ENCODE measurements at regions not wholly inside any gene's neighbourhood (a gene's known extent, or its start where the extent isn't known, plus 50 kb on each side); places are given as distances from the start of the nearest gene placed in this dataset.

DNA sequence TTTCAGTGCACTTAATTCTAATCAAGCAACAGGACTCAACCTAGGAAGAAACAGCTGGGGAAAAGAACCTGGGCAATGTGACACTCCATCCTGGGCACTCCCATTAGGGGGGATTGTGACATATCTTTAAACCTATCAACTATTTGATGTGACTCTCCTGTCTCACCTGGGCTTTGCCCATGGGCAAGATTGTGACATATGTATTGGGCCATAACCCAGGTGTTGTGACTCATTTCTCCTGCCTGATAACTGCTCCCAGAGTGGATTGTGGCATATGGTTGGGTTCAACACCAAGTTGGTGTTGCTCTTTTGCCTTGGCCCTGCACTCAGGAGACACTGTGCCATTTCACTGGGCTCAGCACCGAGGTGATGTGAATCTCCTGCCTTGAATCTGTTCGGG, 82.6 kb downstream of the ZNF723 start:
- H3K4me1 ChIP-seq (ENCODE audit: control insufficient read depth, insufficient read depth, low read length) = no peaks in the 10 kb centered on the region
- no peak overlapping the region for H3K27ac ChIP-seq (ENCODE audit: low read depth, low read length)
- H3K27me3 ChIP-seq (ENCODE audit: control insufficient read depth, insufficient read depth, low read length) = no peaks in the 10 kb centered on the region
- H3K4me3 ChIP-seq (ENCODE audit: low read depth, low read length) = no peak overlapping the region
- H3K36me3 ChIP-seq (ENCODE audit: control insufficient read depth, insufficient read depth, low read length) = no peaks in the 10 kb centered on the region
- no peak overlapping the region for H3K9ac ChIP-seq (ENCODE audit: low read depth, low read length)
- peaks cover 73% of the 10 kb centered on the region for H3K9me3 ChIP-seq (ENCODE audit: control insufficient read depth, insufficient read depth, low read length)

DNA sequence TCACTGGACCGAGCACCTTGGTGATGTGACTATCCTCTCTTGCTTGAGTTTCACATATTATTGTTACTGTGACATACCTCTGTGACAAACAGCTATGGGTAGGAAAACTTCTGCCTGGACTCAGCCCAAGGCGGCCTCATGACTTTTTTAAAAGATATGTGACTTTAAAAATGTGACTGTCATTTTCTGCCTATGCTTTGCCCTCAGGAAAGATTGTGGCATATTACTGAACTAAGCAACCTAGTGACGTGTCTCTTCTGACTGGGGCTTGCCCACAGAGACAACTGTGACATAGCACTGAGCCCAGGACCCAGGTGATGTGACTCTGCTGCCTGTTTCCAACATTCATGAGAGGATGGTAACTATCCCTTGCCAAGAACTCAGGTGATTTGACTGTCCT, 84.8 kb downstream of the ZNF728 start:
- peaks cover 75% of the 10 kb centered on the region for H3K9me3 ChIP-seq (ENCODE audit: control insufficient read depth, insufficient read depth, low read length)
- no peaks in the 10 kb centered on the region for H3K27me3 ChIP-seq (ENCODE audit: control insufficient read depth, insufficient read depth, low read length)
- no peak overlapping the region for H3K4me3 ChIP-seq (ENCODE audit: low read depth, low read length)
- no peaks in the 10 kb centered on the region for H3K36me3 ChIP-seq (ENCODE audit: control insufficient read depth, insufficient read depth, low read length)
- H3K9ac ChIP-seq (ENCODE audit: low read depth, low read length) = no peak overlapping the region
- H3K4me1 ChIP-seq (ENCODE audit: control insufficient read depth, insufficient read depth, low read length) = no peaks in the 10 kb centered on the region
- H3K27ac ChIP-seq (ENCODE audit: low read depth, low read length) = no peak overlapping the region

DNA sequence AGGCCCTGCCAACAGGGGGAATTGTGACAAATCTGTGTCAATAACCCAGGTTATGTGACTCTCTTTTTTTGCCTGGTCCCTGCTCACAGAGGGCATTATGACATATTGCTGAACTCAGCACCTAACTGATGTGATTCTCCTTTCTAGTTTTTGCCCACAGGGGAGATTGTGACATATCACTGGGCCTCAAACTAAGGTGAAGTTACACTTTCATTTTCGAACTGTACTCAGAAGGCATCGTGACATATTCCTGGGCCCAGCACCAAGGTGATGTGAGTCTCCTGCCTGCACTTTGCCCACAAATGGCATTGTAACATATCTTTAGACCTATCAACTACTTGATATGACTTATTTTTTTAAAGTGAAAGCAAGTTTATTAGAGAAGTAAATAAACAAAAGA, 83.0 kb downstream of the ZNF728 start:
- no peak overlapping the region for H3K27ac ChIP-seq (ENCODE audit: low read depth, low read length)
- no peaks in the 10 kb centered on the region for H3K36me3 ChIP-seq (ENCODE audit: control insufficient read depth, insufficient read depth, low read length)
- no peak overlapping the region for H3K4me3 ChIP-seq (ENCODE audit: low read depth, low read length)
- H3K9me3 ChIP-seq (ENCODE audit: control insufficient read depth, insufficient read depth, low read length) = peaks cover 75% of the 10 kb centered on the region
- no peaks in the 10 kb centered on the region for H3K4me1 ChIP-seq (ENCODE audit: control insufficient read depth, insufficient read depth, low read length)
- H3K9ac ChIP-seq (ENCODE audit: low read depth, low read length) = no peak overlapping the region
- no peaks in the 10 kb centered on the region for H3K27me3 ChIP-seq (ENCODE audit: control insufficient read depth, insufficient read depth, low read length)

Data from HUES48 (cell line).